HG03196 (cell line): ENCODE measurements at regions not wholly inside any gene's neighbourhood (a gene's known extent, or its start where the extent isn't known, plus 50 kb on each side); places are given as distances from the start of the nearest gene placed in this dataset.

ENCODE experiments used
- ATAC-seq: cut with Tn5 transposase; IDR thresholded peaks from one replicate; pipeline ENCODE4 v1.9.1; 2021; ENCODE audit not compliant: unreplicated experiment

GRCh38 chr6:12577124-12577850, 139.3 kb upstream of the PHACTR1 start:
- ATAC-seq: no peak

- ATAC-seq: no peak
Observed at GRCh38 chr6:12578097-12578496, 138.5 kb upstream of the PHACTR1 start.

GRCh38 chr6:12578751-12579150, 137.8 kb upstream of the PHACTR1 start:
- ATAC-seq: no peak

- no peak for ATAC-seq
Observed at GRCh38 chr6:12580290-12580689, 136.3 kb upstream of the PHACTR1 start.

GRCh38 chr6:12582421-12583110, 134.0 kb upstream of the PHACTR1 start:
- ATAC-seq: no peak

- no peak for ATAC-seq
Observed at GRCh38 chr6:12584631-12585405, 131.7 kb upstream of the PHACTR1 start.

GRCh38 chr6:12585497-12585958, 131.0 kb upstream of the PHACTR1 start:
- no peak for ATAC-seq

GRCh38 chr6:12586721-12587480, 129.7 kb upstream of the PHACTR1 start:
- no peak for ATAC-seq

GRCh38 chr6:12590901-12591300, 125.7 kb upstream of the PHACTR1 start:
- ATAC-seq: no peak

GRCh38 chr6:12592634-12593033, 123.9 kb upstream of the PHACTR1 start:
- no peak for ATAC-seq

GRCh38 chr6:12593771-12594529, 122.6 kb upstream of the PHACTR1 start:
- no peak for ATAC-seq

GRCh38 chr6:12594530-12594893, 122.1 kb upstream of the PHACTR1 start:
- ATAC-seq: no peak

- peak; percentile 53 for ATAC-seq
Observed at GRCh38 chr6:12595161-12595811, 121.3 kb upstream of the PHACTR1 start.

GRCh38 chr6:12596731-12597130, 119.8 kb upstream of the PHACTR1 start:
- no peak for ATAC-seq

- no peak for ATAC-seq
Observed at GRCh38 chr6:12598919-12599318, 117.6 kb upstream of the PHACTR1 start.

GRCh38 chr6:12601881-12602280, 114.7 kb upstream of the PHACTR1 start:
- no peak for ATAC-seq

GRCh38 chr6:12602342-12602741, 114.2 kb upstream of the PHACTR1 start:
- no peak for ATAC-seq

- no peak for ATAC-seq
Observed at GRCh38 chr6:12602951-12603672, 113.5 kb upstream of the PHACTR1 start.

GRCh38 chr6:12603673-12604049, 112.9 kb upstream of the PHACTR1 start:
- ATAC-seq: no peak
